NCI-H2107 (cell line): ENCODE measurements at regions not wholly inside any gene's neighbourhood (a gene's known extent, or its start where the extent isn't known, plus 50 kb on each side); places are given as distances from the start of the nearest gene placed in this dataset.

ENCODE experiments used
- DNase-seq: peaks from one replicate; lab custom pipeline; 2025; lab: John Stamatoyannopoulos, UW

- no peak for DNase-seq
These were observed 148.9 kb upstream of the PEX5L start for GRCh38 chr3:180185650-180186049.

GRCh38 chr3:180188512-180189309 is 152.0 kb upstream of the PEX5L start:
- no peak for DNase-seq

GRCh38 chr3:180189310-180189648 is 152.5 kb upstream of the PEX5L start:
- DNase-seq, result no peak

- no peak for DNase-seq
These were observed 159.9 kb upstream of the PEX5L start for GRCh38 chr3:180196658-180197057.

- DNase-seq, result no peak
These were observed 162.8 kb upstream of the PEX5L start for GRCh38 chr3:180199417-180199995.

GRCh38 chr3:180215866-180216265 is 179.1 kb upstream of the PEX5L start:
- DNase-seq, result no peak

- no peak for DNase-seq
These were observed 186.5 kb upstream of the PEX5L start for GRCh38 chr3:180223268-180223667.

- no peak for DNase-seq
These were observed 192.4 kb upstream of the PEX5L start for GRCh38 chr3:180229113-180229512.

GRCh38 chr3:180239939-180240338 is 203.2 kb upstream of the PEX5L start:
- no peak for DNase-seq

- DNase-seq, result no peak
These were observed 210.0 kb upstream of the PEX5L start for GRCh38 chr3:180246688-180247195.

GRCh38 chr3:180250172-180250571 is 213.4 kb upstream of the PEX5L start:
- DNase-seq, result no peak

- DNase-seq, result peak; percentile 89
These were observed 215.9 kb upstream of the PEX5L start for GRCh38 chr3:180252683-180253082.

- no peak for DNase-seq
These were observed 216.5 kb upstream of the PEX5L start for GRCh38 chr3:180253283-180253682.

GRCh38 chr3:180264479-180264878 is 227.7 kb upstream of the PEX5L start:
- DNase-seq, result no peak

GRCh38 chr3:180265551-180265950 is 228.8 kb upstream of the PEX5L start:
- DNase-seq, result no peak

GRCh38 chr3:180267202-180267843 is 230.6 kb upstream of the PEX5L start:
- DNase-seq, result no peak

- DNase-seq, result no peak
These were observed 237.8 kb upstream of the PEX5L start for GRCh38 chr3:180274536-180274935.

- no peak for DNase-seq
These were observed 238.4 kb upstream of the PEX5L start for GRCh38 chr3:180275176-180275575.

- DNase-seq, result no peak
These were observed 240.3 kb upstream of the PEX5L start for GRCh38 chr3:180277041-180277440.

GRCh38 chr3:180278583-180279188 is 241.9 kb upstream of the PEX5L start:
- no peak for DNase-seq

GRCh38 chr3:180280555-180280954 is 243.8 kb upstream of the PEX5L start:
- DNase-seq, result no peak

GRCh38 chr3:180282386-180282785 is 245.6 kb upstream of the PEX5L start:
- no peak for DNase-seq

GRCh38 chr3:180283251-180283650 is 246.5 kb upstream of the PEX5L start:
- DNase-seq, result no peak
